Body of pancreas (tissue), 4 donors: ENCODE measurements at regions not wholly inside any gene's neighbourhood (a gene's known extent, or its start where the extent isn't known, plus 50 kb on each side); places are given as distances from the start of the nearest gene placed in this dataset.

ENCODE experiments used
- CTCF ChIP-seq, 7 experiments: fragments of 450-650 bp in 4 of 7; fragments of 200-600 bp in 3 of 7; sonication (generic) in 3 of 7; IDR thresholded peaks; one replicate each; pipeline ENCODE4 v1.5.1; 2016 to 2019; ENCODE audit warnings: antibody characterized with exemption in 7 of 7
- POLR2A ChIP-seq, 3 donors: fragments of 450-650 bp; IDR thresholded peaks; one replicate each; pipeline ENCODE4 v1.6.1; 2016; ENCODE audit warnings: antibody characterized with exemption in 3 of 3, mild to moderate bottlenecking in 2 of 3

DNA sequence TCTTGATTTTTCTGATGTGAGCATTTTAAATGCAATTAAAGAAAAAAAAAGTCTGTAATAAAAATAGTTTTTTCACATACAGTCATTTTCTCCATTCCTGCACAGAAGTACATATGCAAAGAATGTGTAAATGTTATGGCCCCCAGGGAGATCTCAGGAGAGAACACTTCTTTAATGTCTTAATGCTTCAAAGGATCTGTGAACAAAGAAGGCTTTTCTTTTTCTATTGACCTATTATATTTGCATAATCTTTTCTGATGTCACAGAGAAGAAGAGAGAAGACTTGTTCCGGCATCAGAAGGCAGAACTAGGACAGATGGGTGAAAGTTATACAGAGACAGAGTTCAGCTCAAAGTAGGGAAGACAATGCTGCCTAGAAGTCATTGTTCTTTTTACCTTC is 413.5 kb upstream of the STXBP6 start:
- TF ChIP-seq CTCF (IDR thresholded peaks at IDR 0.05) (no peak), POLR2A (IDR thresholded peaks at IDR 0.05) (no peak)
